NCI-H510A treated with DMSO at 0.1 percent for 48 hours (cell line): ENCODE measurements at regions not wholly inside any gene's neighbourhood (a gene's known extent, or its start where the extent isn't known, plus 50 kb on each side); places are given as distances from the start of the nearest gene placed in this dataset.
A peak's percentile ranks its signal among the peaks of the same experiment; 100 is the strongest.
"Not testable (repeated sequence)": the region's sequence is repeated elsewhere in the genome, so short reads cannot be mapped to it uniquely, and the experiment has no call there.

Source experiments
- DNase-seq: peaks from one replicate; lab custom pipeline; 2025; lab: John Stamatoyannopoulos, UW

DNA sequence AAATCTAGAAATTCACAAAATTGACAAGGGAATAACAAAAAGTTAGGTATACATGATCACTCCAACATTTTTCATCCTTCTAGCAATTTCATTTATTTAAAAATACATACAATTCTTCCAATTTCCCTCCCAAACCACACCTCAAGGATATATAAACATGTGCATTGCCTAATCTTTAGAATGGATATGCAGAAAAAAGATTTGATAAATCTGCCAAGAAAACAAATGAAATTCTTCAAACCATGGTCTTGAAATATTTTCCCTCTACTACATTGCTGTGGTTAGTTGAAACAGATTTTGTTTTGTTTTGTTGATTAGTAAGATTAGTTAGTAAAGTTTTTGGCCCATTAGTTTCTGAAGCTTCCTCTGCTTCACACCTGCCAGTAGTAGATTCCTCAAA lies 703.3 kb upstream of the CCDC179 start:
- no peak for DNase-seq

DNA sequence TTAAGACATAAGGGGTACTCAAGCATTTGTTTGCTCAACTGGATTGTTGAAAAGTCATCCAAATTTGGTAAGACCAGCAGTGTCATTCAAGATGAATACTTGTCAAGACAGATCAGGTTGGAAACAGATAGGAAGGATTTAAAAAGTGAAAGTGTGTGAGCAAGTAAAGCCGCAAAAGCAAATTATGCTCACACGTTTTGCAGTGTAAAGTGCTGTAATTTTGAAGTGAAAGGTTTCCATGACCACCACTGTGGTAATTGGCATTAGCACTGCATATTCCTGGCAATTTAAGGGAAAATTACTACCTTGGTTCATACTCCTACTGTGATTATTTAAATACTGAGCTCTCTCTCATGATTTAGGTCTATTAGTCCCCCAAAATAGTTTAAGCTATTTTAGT lies 704.1 kb upstream of the CCDC179 start:
- no peak for DNase-seq

DNA sequence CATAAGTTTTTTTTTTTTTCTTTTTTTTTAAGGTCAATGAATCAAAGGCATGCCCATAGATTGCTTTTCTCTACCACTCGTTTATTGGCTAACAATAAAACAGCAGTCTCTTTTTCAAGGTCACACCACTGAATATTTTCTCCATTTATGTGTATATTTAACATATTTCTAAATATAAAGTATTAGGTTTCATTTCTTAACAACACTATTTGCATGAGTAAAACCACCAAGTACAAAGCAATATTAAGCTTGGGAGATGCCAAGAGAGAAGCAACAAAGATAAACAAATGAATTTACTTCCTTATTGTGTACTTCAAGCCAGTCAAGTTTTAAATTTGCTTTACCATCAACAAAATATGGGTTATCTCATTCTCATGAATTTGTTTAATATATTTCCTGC lies 708.9 kb upstream of the CCDC179 start:
- no peak for DNase-seq

GRCh38 chr11:23569547-23569946 lies 709.3 kb upstream of the CCDC179 start:
- DNase-seq, result no peak

DNA sequence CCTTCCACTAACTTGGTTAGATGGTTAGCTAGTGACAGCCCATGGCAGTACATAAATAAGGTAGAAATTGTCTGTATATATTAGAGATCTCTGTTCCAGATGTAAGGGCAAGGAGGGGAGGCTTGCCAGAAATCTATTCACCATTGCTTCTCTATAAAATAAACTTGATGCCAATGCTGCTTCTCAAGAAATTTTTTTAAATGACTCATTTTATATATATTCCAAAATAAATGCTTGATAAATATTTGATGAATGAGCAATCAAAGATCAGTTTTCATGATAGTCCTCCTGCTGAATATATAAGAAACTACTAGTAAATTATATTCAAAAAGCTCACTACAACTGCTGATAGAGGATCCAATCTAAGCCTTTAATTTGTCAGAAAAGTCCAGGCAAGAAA lies 710.6 kb upstream of the CCDC179 start:
- DNase-seq, result no peak

DNA sequence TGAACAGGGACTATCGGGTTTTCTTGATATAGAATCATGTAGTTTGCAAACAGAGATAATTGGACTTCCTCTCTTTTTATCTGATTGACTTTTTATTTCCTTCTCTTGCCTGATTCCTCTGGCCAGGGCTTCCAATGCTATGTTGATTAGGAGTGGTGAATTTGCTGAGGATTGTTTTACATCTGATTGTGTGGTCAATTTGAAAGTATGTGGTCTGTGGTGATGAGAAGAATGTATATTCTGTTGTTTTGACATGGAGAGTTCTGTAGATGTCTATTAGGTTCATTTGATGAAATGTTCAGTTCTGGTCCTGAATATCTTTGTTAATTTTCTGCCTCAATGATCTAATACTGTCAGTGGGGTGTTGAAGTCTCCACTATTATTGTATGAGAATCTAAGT lies 713.2 kb upstream of the CCDC179 start:
- no peak for DNase-seq

DNA sequence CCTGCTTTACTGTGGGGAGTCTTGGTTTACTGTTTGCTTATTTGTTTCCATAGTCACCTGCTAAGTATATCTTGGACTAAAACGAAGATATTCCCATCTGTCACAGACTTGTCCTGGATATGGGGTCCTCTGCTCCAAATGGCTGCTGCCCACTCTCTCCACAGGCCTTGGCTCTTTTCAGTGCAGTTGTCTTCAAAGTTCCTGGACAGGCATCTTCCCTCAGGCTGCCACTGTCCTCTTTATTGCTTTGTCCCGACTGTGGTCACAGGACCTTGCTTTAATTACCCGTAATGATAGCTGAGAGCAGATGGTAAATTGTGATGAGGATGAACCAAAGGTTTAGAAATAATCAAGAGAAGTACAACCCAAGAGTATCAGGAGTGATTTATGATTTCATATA lies 713.9 kb upstream of the CCDC179 start:
- no peak for DNase-seq

DNA sequence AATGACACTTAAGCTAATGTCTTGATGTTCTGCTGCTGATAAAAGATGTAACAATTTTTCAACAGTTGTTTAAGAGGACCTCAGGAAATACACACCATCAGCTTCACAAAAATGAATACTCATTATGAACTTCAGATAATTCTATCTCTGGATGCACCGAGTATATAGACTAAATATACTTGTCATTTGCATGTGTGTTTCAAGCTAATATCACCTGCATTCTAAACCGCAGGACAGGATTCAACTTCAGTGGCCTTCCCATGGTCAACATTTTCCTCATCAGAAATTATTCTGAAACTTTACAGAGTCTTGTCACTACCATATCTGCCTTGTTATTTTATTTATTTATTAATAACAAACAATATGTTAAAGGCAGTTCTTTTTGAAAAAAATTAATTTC lies 717.0 kb upstream of the CCDC179 start:
- no peak for DNase-seq

DNA sequence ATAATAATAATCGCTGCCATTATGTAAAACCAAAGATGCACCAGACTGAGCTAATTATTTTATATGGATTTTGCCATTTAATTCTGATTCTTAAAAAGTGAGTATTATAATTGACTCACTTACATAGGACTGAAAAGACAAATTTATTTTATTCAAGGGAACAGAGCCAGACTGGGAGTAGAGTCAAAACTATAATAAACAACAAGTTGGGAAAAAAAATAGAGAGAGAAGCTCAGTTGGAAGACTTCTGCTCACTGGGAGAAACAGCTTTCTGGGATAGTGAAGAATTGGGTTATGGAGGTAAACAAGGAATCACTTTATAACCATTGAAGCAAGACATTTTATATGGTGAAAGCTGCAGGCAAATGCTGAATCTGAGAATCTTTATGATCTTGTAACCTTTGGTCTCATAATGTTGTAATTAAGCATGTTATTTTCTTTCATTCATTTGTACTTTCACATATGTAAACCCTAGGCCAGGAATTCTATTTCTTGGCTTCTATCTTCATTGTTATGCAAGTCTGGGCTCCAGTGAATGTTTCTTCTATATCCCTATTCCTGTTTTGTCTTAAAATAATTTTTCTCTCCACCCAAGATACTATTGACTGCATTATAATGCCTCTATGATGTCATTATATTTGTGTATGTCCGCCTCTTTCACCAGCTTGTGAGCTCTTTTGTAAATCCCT lies 725.3 kb upstream of the CCDC179 start:
- DNase-seq, result peak; percentile 2

DNA sequence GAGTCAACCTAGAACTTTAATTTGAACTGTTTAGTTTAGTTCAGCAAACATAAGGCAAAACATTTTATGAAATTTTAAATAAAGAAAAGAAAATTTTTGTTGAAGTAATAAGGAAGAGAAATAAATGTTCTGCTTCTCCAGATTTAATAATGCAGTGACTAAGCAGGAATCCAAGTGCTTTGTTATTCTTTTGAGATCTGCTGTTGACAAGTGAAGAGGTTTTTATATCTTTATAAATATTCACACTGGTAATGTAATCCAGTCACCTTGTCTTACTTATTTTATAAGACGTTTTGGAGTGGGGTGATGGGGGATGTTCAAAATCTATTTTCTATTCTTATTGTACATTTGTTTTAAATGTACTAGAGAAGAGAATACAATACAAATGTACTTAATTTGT lies 725.9 kb upstream of the CCDC179 start:
- DNase-seq, result no peak

DNA sequence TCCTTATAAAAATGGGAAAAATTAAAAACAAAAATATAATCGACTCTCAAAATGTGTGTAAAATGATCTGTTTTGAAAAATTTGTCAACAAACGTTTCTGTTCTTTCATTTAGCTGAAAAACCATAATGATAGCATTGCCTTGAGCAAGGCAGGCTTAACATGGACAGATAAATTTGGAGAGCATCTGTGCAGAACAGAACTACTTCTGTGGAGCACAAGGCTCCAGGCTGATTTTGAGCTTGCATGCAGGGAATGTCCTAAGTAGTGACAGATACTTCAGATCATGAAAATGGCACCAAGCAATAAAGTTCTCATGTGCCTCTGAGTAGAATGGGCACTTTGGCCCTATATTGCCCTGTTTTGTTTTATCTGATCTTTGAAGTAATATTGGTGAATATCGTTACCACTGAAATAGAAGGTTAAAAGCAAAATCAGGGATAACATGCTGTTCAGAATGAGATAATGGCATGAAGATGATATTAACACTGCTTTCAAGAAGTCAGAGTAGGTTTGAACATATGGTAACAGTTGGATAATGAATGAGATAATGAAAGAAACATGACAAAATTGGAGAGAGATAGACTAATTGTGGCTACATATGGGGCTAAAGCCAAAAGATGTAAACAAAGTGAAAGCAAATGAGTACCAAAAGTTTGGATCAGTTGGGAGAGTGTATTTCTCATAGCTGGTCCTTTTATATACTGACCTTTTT lies 730.5 kb upstream of the CCDC179 start:
- DNase-seq, result no peak

- DNase-seq, result no peak
Measured at GRCh38 chr11:23594755-23595154, 734.5 kb upstream of the CCDC179 start.

DNA sequence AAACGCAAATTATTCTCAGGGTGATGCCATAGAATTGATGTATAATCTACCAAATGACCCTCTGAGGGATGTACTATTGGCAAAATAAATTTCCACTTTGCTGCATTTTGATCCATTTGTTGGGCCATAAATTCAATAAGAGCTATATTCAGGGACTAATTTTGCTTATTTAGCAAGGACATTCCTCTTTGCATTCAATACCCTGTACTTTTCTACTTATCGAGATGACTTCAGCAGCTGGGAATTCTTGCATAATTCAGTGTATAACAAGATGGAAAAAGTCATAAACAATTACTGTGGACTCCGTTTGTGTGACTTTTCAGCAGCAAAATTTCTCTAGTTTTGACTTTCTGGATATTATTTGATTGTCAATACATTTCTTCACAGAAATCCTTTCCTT lies 744.7 kb upstream of the CCDC179 start:
- no peak for DNase-seq

DNA sequence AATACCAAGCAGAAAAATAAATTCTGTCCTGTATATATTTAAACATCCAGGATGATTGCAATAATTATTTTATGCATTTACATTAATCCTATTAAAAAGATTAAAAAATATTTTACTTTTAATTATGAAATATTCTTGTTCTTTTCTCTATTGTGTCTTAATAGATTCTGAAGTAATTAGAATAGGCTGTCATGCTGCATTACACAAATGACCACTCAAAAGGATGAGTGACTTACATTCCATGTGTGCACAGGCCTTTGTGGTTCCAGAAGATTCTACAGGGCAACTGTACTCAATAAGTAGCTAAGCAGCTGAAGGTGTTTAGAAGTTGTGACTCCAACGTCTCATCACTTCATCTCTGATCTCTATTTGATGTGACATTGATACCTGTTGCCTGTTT lies 745.9 kb upstream of the CCDC179 start:
- DNase-seq, result no peak

DNA sequence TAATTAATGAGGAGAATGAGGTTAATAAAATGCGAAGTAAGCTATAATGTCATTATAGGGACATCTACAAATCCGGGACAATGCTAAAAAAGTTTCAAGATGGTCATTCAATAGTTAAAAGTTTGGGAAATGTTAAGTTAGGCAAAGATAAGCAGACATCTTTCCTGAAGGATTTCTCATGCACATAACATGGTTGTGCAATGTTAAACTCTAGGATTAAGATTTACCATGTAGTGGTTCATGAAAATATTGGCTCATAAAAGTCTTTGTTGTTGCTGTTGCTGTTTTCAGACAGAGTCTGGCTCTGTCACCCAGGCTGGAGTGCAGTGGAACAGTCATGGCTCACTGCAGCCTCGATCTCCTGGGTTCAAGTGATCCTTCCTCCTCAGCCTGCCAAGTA lies 751.5 kb upstream of the CCDC179 start:
- no peak for DNase-seq

- DNase-seq, result no peak
Measured at GRCh38 chr11:23620617-23621016, 760.3 kb upstream of the CCDC179 start.

GRCh38 chr11:23632293-23632692 lies 772.0 kb upstream of the CCDC179 start:
- DNase-seq, result no peak

GRCh38 chr11:23644443-23644842 lies 784.2 kb upstream of the CCDC179 start:
- no peak for DNase-seq

DNA sequence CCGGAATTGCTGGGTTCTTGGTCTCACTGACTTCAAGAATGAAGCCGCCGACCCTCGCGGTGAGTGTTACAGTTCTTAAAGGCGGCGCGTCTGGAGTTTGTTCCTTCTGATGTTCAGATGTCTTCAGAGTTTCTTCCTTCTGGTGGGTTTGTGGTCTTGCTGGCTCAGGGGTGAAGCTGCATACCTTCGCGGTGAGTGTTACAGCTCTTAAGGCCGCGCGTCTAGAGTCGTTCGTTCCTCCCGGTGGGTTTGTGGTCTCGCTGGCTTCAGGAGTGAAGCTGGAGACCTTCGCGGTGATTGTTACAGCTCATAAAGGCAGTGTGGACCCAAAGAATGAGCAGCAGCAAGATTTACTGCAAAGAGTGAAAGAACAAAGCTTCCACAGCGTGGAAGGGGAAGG lies 792.1 kb upstream of the CCDC179 start:
- DNase-seq, result not testable (repeated sequence)

DNA sequence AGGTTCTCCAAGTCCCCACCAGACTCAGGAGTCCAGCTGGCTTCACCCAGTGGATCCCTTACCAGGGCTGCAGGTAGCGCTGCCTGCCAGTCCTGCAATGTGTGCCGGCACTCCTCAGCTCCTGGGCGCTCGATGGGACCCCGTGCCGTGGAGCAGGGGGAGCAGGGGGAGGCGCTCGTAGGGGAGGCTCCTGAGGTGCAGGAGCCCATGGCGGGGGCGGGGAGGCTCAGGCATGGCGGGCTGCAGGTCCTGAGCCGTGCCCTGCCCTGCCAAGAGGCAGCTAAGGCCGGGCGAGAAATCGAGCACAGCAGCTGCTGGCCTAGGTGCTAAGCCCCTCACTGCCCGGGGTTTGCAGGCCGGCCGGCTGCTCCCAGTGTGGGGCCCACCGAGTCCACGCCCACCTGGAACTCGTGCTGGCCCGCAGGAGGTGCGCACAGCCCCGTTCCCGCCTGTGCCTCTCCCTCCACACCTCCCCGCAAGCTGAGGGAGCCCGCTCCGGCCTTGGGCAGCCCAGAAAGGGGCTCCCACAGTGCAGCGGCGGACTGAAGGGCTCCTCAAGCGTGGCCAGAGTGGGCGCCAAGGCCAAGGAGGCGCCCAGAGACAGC lies 792.9 kb upstream of the CCDC179 start:
- DNase-seq, result no peak

DNA sequence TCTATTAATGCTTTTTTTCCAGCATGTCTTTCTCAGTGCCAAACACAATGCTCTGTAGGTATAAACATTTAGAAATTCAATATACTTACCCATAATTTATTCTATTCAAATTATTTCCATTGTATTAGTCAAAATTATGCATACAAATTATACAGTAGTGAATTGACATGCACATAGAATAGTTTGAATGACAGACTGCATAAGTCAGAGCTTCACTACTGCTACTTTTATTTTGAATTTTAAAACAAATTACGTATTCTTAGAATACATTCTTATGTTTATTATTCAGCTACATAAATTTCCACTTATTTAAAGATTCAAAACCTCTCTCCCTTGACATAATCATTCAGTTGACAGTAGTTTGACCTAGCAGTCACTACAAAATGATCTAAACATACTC lies 808.0 kb upstream of the CCDC179 start:
- DNase-seq, result no peak

GRCh38 chr11:23673366-23673765 lies 813.1 kb upstream of the CCDC179 start:
- no peak for DNase-seq

GRCh38 chr11:23674866-23675265 lies 814.6 kb upstream of the CCDC179 start:
- no peak for DNase-seq

GRCh38 chr11:23679041-23679440 lies 817.8 kb upstream of the LUZP2 start:
- DNase-seq, result peak; percentile 20
